HUES64 (cell line): ENCODE measurements at regions not wholly inside any gene's neighbourhood (a gene's known extent, or its start where the extent isn't known, plus 50 kb on each side); places are given as distances from the start of the nearest gene placed in this dataset.
"Not testable (repeated sequence)": the region's sequence is repeated elsewhere in the genome, so short reads cannot be mapped to it uniquely, and the experiment has no call there.

ENCODE experiments used
- H3K27ac ChIP-seq: 2 replicates; pipeline ENCODE4 v1.7.0; 2013; ENCODE audit warnings: low read depth, low read length, inconsistent platforms
- H3K27me3 ChIP-seq: 2 replicates; pipeline ENCODE4 v1.6.1; 2013; ENCODE audit warnings: mild to moderate bottlenecking, low read length; ENCODE audit not compliant: insufficient read depth
- H3K36me3 ChIP-seq: 2 replicates; pipeline ENCODE4 v1.6.1; 2013; ENCODE audit warnings: mild to moderate bottlenecking, low read length; ENCODE audit not compliant: insufficient read depth
- H3K4me1 ChIP-seq: 2 replicates; pipeline ENCODE4 v1.6.1; 2013; ENCODE audit warnings: mild to moderate bottlenecking, low read length, moderate library complexity; ENCODE audit not compliant: insufficient read depth
- H3K4me3 ChIP-seq: 2 replicates; pipeline ENCODE4 v1.5.1; 2013; ENCODE audit warnings: mild to moderate bottlenecking, low read length, moderate library complexity
- H3K9ac ChIP-seq: 2 replicates; pipeline ENCODE4 v1.6.1; 2013; ENCODE audit warnings: mild to moderate bottlenecking, low read depth, low read length
- H3K9me3 ChIP-seq: 2 replicates; pipeline ENCODE4 v1.6.1; 2013; ENCODE audit warnings: low read depth, low read length; ENCODE audit not compliant: insufficient read depth
- WGBS: fragments of 150-250, 120-280 bp; methylation state at CpG from one replicate; pipeline ENCODE4 v1.1.7; 2013; ENCODE audit warnings: missing lambda C conversion rate; 5-methylcytosine and 5-hydroxymethylcytosine counted together

DNA sequence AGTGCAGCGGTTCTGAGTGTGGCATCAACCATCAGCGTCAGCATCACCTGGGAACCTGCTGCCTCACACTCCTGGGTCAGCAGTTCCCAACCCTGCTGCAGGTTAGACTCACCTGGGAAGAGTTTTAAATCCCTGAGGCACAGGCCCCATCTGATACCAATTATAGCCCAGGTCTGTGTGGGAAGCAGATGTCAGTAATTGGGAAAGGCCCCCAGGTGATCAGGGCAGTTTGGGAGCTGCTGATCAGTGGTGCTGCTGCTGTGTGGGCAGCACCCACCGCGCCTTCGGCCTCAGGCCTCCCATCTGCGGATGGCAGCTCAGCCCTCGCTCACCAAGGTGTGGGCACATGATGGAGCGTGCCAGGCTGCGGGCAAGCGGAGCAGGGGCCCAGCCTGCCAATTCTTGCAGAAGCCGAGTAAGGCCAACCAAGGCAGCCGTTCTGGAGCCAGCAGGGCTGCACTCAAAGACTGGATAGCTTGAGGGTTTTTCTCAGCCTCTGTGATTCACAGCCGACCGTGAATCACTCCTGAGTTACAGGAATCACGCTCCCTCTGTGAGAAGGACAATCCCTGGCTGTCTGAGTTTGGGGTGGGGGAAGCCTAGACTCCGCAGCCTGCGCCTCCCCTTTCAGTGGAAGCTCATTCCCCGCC is 155.6 kb upstream of the SFSWAP start:
- H3K4me1 ChIP-seq: peaks cover 11% of the 10 kb centered on the region
- no peaks in the 10 kb centered on the region for H3K9me3 ChIP-seq
- no peaks in the 10 kb centered on the region for H3K27me3 ChIP-seq
- H3K4me3 ChIP-seq: no peak overlapping the region
- H3K9ac ChIP-seq: no peak overlapping the region
- H3K27ac ChIP-seq: no peak overlapping the region
- 89% methylated on average over 18 of the region's 18 CpGs for WGBS
- no peaks in the 10 kb centered on the region for H3K36me3 ChIP-seq

DNA sequence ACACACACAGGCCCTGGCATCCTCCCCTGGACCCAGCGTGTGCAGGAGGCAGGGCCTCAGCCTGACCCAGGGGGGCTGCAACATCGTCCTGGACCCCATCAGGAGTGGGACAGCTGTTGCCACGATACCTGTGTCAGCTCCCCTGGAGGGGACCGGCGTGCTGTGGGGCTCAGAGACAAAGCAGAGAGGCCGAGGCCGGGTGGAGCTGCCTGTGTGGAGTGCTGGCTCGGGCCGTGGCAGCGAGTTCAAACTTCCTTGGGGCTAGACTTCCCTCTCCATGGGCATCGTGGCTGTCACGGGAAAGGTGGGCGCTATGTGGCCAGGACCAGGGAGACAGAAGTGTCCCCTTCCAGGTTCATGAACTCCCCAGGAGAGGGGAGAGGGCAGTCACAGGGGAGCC is 155.0 kb upstream of the SFSWAP start:
- Histone ChIP-seq H3K9ac (no peak overlapping the region), H3K4me3 (no peak overlapping the region), H3K9me3 (no peaks in the 10 kb centered on the region), H3K4me1 (peaks cover 11% of the 10 kb centered on the region), H3K36me3 (no peaks in the 10 kb centered on the region), H3K27me3 (no peaks in the 10 kb centered on the region), H3K27ac (no peak overlapping the region)
- 92% methylated on average over 13 of the region's 13 CpGs for WGBS

DNA sequence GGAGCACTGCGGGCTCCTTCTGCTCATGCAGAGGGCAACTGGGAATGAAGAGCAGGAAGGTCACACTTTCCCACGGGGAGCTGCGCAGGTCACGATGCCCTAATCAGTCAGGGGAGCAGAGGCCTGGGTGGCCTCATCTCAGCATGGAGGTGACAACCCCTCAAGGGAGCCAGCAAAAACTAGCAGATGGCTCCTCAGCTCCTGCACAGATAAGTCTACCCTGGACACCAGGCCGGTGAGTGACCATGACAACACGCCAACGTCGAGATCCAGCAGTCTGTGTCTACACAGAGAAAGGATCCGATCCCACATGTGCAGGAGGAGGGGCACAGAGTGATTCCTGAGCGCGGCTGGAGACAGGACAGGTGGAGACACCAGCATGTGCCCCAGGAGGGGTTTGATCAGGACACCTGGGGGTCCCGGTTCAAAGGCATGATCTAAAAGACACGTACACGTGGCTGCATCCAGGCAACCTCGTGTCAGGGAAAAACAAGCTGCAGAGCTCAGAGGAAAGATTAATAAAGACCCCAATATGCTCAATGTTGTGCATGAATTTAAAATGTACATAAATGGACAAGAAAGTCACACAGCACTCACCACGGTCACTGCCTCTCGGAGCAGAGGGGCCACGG is 153.7 kb upstream of the SFSWAP start:
- Histone ChIP-seq H3K9ac (no peak overlapping the region), H3K4me1 (peaks cover 11% of the 10 kb centered on the region), H3K4me3 (no peak overlapping the region), H3K9me3 (no peaks in the 10 kb centered on the region), H3K36me3 (no peaks in the 10 kb centered on the region), H3K27ac (no peak overlapping the region), H3K27me3 (no peaks in the 10 kb centered on the region)
- WGBS: 95% methylated on average over 16 of the region's 18 CpGs

DNA sequence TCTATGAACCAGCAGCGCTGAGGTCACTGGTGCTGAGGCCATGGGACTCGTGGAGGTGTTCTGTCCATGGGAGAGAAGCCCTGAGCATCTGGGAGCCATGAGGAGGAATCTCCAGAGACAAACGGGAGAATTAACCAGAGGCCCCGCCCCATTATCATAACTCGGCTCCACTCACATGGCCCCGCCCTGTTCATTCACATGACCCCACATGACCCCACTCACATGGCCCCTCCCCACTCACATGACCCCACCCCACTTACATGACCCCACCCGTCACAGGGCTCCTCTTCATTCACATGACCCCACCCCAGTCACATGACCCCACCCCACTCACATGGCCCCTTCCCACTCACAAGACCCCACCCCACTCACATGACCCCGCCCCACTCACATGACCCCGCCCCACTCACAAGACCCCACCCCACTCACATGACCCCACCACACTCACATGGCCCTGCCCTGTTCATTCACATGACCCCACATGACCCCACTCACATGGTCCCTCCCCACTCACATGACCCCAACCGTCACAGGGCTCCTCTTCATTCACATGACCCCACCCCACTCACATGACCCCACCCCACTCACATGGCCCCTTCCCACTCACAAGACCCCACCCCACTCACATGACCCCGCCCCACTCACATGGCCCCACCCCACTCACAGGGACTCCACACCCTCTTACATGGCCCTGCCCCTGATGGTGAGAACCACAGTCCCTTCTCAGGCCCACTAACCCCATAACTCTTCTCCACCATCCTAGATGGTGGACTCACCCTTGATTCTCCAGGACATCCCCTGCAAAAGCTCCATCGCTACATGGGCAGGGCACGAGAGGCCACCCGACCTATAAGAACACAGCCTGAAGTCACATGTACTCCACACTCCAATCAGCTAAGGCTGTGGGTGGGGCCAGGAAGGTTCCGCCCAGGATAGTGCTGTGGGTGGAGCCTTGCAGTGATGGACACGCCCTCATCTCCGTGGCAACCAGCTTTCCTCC is 151.1 kb upstream of the SFSWAP start:
- Histone ChIP-seq H3K4me1 (no peaks in the 10 kb centered on the region), H3K9me3 (no peaks in the 10 kb centered on the region), H3K9ac (no peak overlapping the region), H3K4me3 (no peak overlapping the region), H3K27me3 (no peaks in the 10 kb centered on the region), H3K27ac (no peak overlapping the region), H3K36me3 (no peaks in the 10 kb centered on the region)
- 91% methylated on average over 13 of the region's 17 CpGs for WGBS

DNA sequence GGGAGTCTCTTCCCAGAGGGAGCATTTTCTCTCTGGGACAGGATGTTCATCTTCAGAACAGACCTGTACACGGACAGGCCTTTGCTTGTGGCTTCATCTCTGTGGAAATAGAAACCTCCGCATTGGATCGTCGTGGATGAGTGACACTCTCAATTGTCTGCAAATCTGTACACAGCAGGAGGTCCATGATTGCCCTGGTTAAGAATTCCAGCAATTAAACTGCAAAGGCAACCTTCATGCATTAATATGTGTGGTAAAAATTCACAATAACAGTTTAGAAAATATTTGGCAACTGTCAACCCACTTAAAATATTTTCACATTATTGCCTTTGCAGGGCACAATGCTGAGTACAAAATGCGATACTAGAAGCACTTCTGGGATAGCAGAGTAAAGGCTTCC is 149.8 kb upstream of the SFSWAP start:
- H3K4me1 ChIP-seq: no peaks in the 10 kb centered on the region
- H3K27ac ChIP-seq: no peak overlapping the region
- H3K27me3 ChIP-seq: no peaks in the 10 kb centered on the region
- H3K9ac ChIP-seq: no peak overlapping the region
- H3K36me3 ChIP-seq: no peaks in the 10 kb centered on the region
- WGBS: 80% methylated on average over 5 of the region's 5 CpGs
- no peak overlapping the region for H3K4me3 ChIP-seq
- no peaks in the 10 kb centered on the region for H3K9me3 ChIP-seq

GRCh38 chr12:131561891-131562684 is 148.8 kb upstream of the SFSWAP start:
- Histone ChIP-seq H3K9ac (no peak overlapping the region), H3K9me3 (no peaks in the 10 kb centered on the region), H3K36me3 (no peaks in the 10 kb centered on the region), H3K4me1 (no peaks in the 10 kb centered on the region), H3K27ac (no peak overlapping the region), H3K4me3 (no peak overlapping the region), H3K27me3 (no peaks in the 10 kb centered on the region)
- 88% methylated on average over 8 of the region's 9 CpGs for WGBS

DNA sequence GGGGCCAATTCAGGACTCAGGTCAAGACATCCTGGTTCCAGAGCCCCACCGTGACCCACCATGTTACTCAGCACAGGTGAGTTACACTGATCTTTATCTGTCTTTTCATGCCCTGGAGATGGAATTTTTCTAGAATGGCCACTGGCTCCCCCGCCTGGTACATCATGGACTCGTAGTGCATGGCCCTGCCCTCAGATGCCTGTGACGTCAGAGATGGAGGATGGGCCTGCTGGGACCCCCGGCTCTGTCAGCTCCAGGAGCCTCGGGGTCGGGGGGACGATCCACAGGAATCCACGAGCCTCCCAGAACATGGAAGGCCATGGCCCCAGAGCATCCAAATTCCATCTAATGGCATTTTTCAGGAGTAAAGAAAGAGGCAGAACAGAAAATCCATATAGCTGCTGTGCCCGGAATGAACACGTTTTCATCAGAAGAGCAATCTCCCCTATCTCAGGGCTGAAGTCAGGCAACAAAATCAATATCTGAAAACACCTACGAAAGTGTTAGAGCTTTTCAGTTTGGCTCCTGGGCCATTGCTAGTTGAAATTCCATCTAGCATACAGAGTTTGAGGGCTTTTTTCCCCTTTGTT is 146.7 kb upstream of the SFSWAP start:
- not testable (repeated sequence) for H3K9ac ChIP-seq, H3K4me3 ChIP-seq, H3K9me3 ChIP-seq, H3K4me1 ChIP-seq, H3K27me3 ChIP-seq, H3K36me3 ChIP-seq, H3K27ac ChIP-seq
- WGBS: 71% methylated on average over 12 of the region's 12 CpGs

GRCh38 chr12:131564845-131565244 is 146.0 kb upstream of the SFSWAP start:
- WGBS: 91% methylated on average over 8 of the region's 8 CpGs
- Histone ChIP-seq H3K27me3 (no peaks in the 10 kb centered on the region), H3K36me3 (no peaks in the 10 kb centered on the region), H3K4me3 (no peak overlapping the region), H3K4me1 (no peaks in the 10 kb centered on the region), H3K9ac (no peak overlapping the region), H3K27ac (no peak overlapping the region), H3K9me3 (no peaks in the 10 kb centered on the region)

GRCh38 chr12:131565267-131566015 is 145.4 kb upstream of the SFSWAP start:
- WGBS: 79% methylated on average over 25 of the region's 25 CpGs
- Histone ChIP-seq H3K9ac (no peak overlapping the region), H3K4me1 (no peaks in the 10 kb centered on the region), H3K4me3 (no peak overlapping the region), H3K27me3 (no peaks in the 10 kb centered on the region), H3K27ac (no peak overlapping the region), H3K9me3 (no peaks in the 10 kb centered on the region), H3K36me3 (no peaks in the 10 kb centered on the region)

- H3K4me1 ChIP-seq: no peaks in the 10 kb centered on the region
- H3K9me3 ChIP-seq: no peaks in the 10 kb centered on the region
- no peak overlapping the region for H3K27ac ChIP-seq
- H3K27me3 ChIP-seq: no peaks in the 10 kb centered on the region
- H3K36me3 ChIP-seq: no peaks in the 10 kb centered on the region
- H3K4me3 ChIP-seq: no peak overlapping the region
- H3K9ac ChIP-seq: no peak overlapping the region
Measured at GRCh38 chr12:131568336-131568735, 142.6 kb upstream of the SFSWAP start.
